HG03457 (cell line): ENCODE measurements at regions not wholly inside any gene's neighbourhood (a gene's known extent, or its start where the extent isn't known, plus 50 kb on each side); places are given as distances from the start of the nearest gene placed in this dataset.

Source experiments
- ATAC-seq: cut with Tn5 transposase; IDR thresholded peaks from one replicate; pipeline ENCODE4 v1.9.1; 2021; ENCODE audit warnings: moderate number of reproducible peaks; ENCODE audit not compliant: unreplicated experiment

GRCh38 chr10:33523236-33523792, 188.8 kb upstream of the NRP1 start:
- ATAC-seq = no peak

GRCh38 chr10:33521904-33522303, 187.4 kb upstream of the NRP1 start:
- no peak for ATAC-seq

GRCh38 chr10:33521062-33521461, 186.6 kb upstream of the NRP1 start:
- ATAC-seq = no peak

DNA sequence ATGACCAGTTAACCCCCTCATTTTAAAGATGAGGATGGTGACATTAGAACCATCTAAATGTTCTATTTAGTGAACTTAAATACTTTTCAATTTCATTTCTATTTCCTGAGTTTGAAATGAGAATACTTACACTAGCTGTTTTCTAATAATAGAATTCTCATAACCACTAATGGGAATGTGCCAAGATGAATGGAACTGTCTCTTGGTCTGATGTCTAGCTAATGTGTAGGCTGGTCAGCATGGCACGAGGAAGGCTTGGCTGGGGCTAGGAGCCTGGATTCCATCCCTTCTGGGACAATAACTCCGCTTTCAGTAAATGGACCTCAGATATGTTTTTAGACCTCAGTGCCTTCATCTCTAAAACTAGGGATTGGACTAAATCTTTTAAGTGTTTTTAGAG, 185.8 kb upstream of the NRP1 start:
- no peak for ATAC-seq

- ATAC-seq = no peak
These were observed 184.8 kb upstream of the NRP1 start for GRCh38 chr10:33519130-33519860.

DNA sequence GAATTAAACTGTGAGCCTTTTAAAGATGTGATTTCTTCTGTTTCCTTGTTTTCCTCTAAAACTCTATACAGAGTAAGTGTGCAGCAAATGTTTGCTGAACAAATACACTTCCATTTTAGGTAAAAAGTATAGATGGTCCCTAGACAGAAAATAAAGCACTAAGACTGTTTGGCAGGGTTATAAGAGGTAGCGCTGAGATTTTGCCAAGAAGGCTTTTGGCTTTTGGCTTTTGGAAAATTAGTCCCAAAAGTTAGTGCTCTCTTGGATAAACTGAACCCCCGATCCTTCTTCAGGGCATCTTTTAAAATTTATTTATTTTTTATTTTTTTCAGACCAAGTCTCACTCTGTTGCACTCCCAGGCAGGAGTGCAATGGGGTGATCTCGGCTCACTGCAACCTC, 175.7 kb upstream of the NRP1 start:
- no peak for ATAC-seq

- peak; percentile 53 for ATAC-seq
These were observed 174.9 kb upstream of the NRP1 start for GRCh38 chr10:33509231-33509831.

DNA sequence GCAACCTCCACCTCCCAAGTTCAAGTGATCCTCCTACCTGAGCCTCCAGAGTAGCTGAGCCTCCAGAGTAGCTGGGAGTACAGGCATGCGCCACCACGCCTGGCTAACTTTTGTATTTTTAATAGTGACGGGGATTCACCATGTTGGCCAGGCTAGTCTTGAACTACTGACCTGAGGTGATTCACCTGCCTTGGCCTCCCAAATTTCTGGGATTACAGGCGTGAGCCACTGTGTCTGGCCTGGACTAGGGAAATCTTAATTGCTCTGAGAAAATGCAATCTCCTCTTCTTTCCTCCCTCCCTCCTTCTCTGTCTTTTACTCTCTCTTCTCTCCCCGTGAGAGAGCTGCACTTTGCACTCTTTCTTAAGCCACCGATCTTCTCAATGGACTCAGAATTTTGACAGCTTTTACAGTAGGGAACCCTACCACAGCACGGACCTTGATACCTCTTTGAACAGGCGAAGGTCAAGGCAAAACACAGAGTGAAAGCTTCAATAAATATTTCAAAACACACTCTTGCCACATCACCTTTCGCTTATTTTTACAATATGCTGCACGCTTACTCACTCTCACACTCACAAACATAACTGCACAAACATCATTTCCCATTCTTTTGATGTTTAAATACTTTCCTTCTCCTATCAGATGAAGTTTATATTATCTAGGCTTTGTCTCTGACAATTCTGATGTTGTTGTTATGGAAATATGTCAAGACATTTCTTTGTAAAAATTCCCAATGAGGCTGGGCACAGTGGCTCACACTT, 173.4 kb upstream of the NRP1 start:
- no peak for ATAC-seq

GRCh38 chr10:33506838-33507661, 172.6 kb upstream of the NRP1 start:
- ATAC-seq = peak; percentile 67

- ATAC-seq = no peak
These were observed 171.9 kb upstream of the NRP1 start for GRCh38 chr10:33506391-33506790.

GRCh38 chr10:33501161-33501560, 166.7 kb upstream of the NRP1 start:
- ATAC-seq = no peak

DNA sequence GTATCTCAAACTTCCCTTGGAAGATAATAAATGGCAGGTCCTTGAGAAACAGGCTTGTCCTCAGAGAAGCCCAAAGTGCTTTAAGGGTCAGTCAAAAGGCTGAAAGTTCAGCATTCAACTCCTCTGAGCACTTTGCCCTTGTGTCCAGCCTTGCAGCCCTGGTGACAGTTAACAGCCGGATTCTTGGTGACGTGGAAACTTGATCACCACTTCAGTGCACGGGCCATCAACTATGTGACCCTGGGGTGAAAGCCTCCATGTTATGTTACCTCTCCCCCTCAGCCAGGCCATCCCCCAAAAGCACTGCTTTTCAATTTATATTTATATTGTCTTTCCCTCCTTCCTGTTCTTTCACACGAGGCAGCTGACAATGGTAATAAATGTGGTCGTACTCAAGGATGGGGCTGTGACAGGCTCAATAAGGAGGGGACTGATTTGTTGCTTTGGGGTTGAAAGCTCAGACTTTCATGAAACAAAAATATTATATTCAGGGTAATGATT, 164.0 kb upstream of the NRP1 start:
- no peak for ATAC-seq

DNA sequence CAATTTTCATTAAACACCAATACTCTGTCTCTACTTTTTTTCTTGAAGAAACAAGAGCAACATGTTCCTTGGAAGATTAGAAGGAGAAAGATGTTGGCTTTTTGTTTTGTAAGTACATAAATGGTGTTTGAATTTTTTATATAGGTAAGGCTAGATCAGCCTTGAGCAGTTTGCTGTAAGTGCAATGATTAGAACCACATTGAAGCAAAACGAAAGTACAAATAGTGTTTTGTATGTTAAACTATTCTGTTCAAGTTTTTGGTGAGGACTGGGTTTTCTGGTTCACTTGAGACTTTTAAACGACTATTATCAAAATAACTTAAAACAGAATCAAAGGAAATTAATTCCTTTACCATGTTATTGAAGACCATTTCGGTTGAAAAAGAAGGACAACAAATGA, 162.9 kb upstream of the NRP1 start:
- ATAC-seq = no peak

DNA sequence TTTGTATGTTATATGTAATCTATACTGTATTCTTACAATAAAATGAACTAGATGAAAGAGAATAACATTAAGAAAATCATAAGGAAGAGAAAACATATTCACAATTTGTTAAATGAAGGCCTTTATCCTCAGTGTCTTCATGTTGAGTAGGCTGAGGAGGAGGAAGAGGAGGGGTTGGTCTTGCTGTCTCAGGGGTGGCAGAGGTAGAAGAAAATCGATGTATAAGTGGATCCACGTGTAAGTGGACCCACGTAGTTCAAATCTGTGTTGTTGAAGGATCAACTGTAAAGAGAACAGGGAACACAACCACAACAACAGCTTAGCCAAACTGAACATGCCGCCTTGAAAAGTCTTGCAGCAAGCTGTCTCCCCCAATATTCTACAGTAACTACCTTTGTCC, 161.6 kb upstream of the NRP1 start:
- ATAC-seq = no peak

- no peak for ATAC-seq
These were observed 160.3 kb upstream of the NRP1 start for GRCh38 chr10:33494694-33495265.

DNA sequence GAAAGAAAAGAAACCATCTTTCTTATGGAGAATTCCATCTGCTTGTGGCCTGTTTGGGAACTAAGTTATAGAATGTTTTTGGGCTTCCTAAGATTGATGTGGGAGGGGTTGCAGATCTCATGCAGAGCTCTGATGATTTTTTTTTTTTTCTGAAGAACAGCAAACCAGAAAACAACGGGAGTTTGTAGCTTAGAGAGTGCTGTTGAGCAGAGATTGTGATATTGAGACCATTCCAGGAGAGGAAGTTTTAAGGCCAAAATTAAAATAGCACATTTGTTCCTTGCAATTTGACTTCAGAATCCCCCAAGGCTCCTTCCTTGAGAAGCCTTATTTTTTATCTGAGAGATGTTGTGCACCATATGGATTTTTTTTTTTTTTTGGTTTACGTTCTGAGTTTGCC, 159.5 kb upstream of the NRP1 start:
- no peak for ATAC-seq

DNA sequence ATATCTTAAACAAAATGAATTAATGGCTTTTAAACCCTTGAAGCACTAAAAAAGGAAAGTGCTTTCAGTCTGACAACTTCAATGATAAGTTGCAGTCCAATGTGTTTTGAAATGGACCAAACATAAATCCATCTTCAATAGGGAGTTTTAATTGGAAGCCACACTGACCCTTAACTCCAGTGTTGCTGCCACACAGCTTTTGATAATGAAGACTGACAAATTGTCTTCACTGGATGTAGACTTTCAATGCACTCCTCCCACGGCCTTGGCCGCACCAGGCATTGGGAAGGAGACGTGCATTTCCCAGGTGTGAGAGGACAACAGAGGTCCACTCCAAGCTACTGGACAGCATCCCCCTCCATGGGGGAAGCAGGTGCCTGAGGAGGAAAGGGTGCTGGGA, 159.0 kb upstream of the NRP1 start:
- no peak for ATAC-seq

- ATAC-seq = no peak
These were observed 158.4 kb upstream of the NRP1 start for GRCh38 chr10:33492701-33493345.

GRCh38 chr10:33489501-33490176, 155.2 kb upstream of the NRP1 start:
- no peak for ATAC-seq
